Small intestine (tissue), 7 donors: ENCODE measurements at regions not wholly inside any gene's neighbourhood (a gene's known extent, or its start where the extent isn't known, plus 50 kb on each side); places are given as distances from the start of the nearest gene placed in this dataset.

Experiments
- DNase-seq, 2 donors: peaks; one replicate each; pipeline versions ENCODE4 v3.0.0 to v3.0.0-alpha.2; 2013
- FAIRE-seq: peaks from 2 replicates; lab custom pipeline; 2012; peaks lifted over from hg19 to GRCh38; lab: Jason Lieb, UNC
- H3K27ac ChIP-seq, 3 donors: one replicate each; pipeline ENCODE4 v1.5.1; 2013; ENCODE audit warnings: low read length in 2 of 3, mild to moderate bottlenecking in 2 of 3, control low read depth in 1 of 3, inconsistent platforms in 1 of 3, low read depth in 1 of 3, moderate library complexity in 1 of 3
- H3K27me3 ChIP-seq, 3 donors: one replicate each; pipeline ENCODE4 v1.6.1; 2013; ENCODE audit warnings: low read length in 3 of 3, inconsistent platforms in 1 of 3; ENCODE audit not compliant: control insufficient read depth in 3 of 3, insufficient read depth in 3 of 3
- H3K36me3 ChIP-seq, 3 donors: one replicate each; pipeline ENCODE4 v1.6.1; 2013; ENCODE audit warnings: low read length in 3 of 3, inconsistent platforms in 1 of 3, low read depth in 1 of 3, mild to moderate bottlenecking in 1 of 3, moderate library complexity in 1 of 3; ENCODE audit not compliant: control insufficient read depth in 3 of 3, insufficient read depth in 2 of 3
- H3K4me1 ChIP-seq, 3 donors: one replicate each; pipeline ENCODE4 v1.6.1; 2013; ENCODE audit warnings: low read length in 2 of 3, inconsistent platforms in 1 of 3, low read depth in 1 of 3, mild to moderate bottlenecking in 1 of 3, moderate library complexity in 1 of 3; ENCODE audit not compliant: control insufficient read depth in 3 of 3, insufficient read depth in 2 of 3
- H3K4me3 ChIP-seq, 3 donors: one replicate each; pipeline ENCODE4 v1.5.1; 2013; ENCODE audit warnings: low read length in 3 of 3, control low read depth in 1 of 3, inconsistent platforms in 1 of 3, low read depth in 1 of 3, mild to moderate bottlenecking in 1 of 3, moderate library complexity in 1 of 3
- H3K9me3 ChIP-seq, 2 donors: one replicate each; pipeline ENCODE4 v1.6.1; 2013; ENCODE audit warnings: low read depth in 1 of 2, low read length in 1 of 2; ENCODE audit not compliant: control insufficient read depth in 2 of 2, insufficient read depth in 1 of 2
- WGBS, 3 donors: extraction: QIAGEN DNeasy Blood & Tissue Kit; methylation state at CpG; one replicate each; pipeline ENCODE4 v1.1.7; 2013; 5-methylcytosine and 5-hydroxymethylcytosine counted together
- donor health status: healthy with polysubstance abuse.
- donor health status: control.
- donor health status: control.
- donor health status: Bipolar disorder and iron deficiency.
- donor health status: healthy.

- no peak for DNase-seq
Observed at GRCh38 chr3:188090620-188091309, 63.2 kb upstream of the LPP start.

GRCh38 chr3:188091746-188092145 is 62.2 kb upstream of the LPP start:
- no peak overlapping the region for H3K4me3 ChIP-seq
- H3K27me3 ChIP-seq = no peaks in the 10 kb centered on the region
- DNase-seq (no peak), FAIRE-seq (no peak)
- 84 to 89% (median 85%) methylated on average over 2 of the region's 2 CpGs for WGBS, 3 donors
- H3K4me1 ChIP-seq = peaks cover 0 to 7% (median 3%) of the 10 kb centered on the region in 3 donors
- H3K36me3 ChIP-seq = no peaks in the 10 kb centered on the region
- no peak overlapping the region for H3K27ac ChIP-seq
- no peaks in the 10 kb centered on the region for H3K9me3 ChIP-seq

More at GRCh38 chr3:188090620-188091309, 63.2 kb upstream of the LPP start:
- H3K9me3 ChIP-seq = no peaks in the 10 kb centered on the region
- H3K4me1 ChIP-seq = no peaks in the 10 kb centered on the region
- WGBS, 3 donors = 63 to 87% (median 81%) methylated on average over 10 of the region's 10 CpGs
- H3K27me3 ChIP-seq = no peaks in the 10 kb centered on the region
- no peak for FAIRE-seq
- no peaks in the 10 kb centered on the region for H3K36me3 ChIP-seq
- H3K27ac ChIP-seq = no peak overlapping the region
- no peak overlapping the region for H3K4me3 ChIP-seq

- Histone ChIP-seq H3K27me3 (no peaks in the 10 kb centered on the region), H3K4me3 (no peak overlapping the region), H3K9me3 (no peaks in the 10 kb centered on the region), H3K4me1 (peaks cover 0 to 7% (median 3%) of the 10 kb centered on the region in 3 donors), H3K36me3 (no peaks in the 10 kb centered on the region), H3K27ac (no peak overlapping the region)
- no peak for FAIRE-seq
- peak in 1 of 2 donors; percentile 9 for DNase-seq
- WGBS, 3 donors = 63 to 89% (median 85%) methylated on average over 6 of the region's 6 CpGs
Observed at GRCh38 chr3:188092648-188093047, 61.3 kb upstream of the LPP start.

- 6 to 48% (median 45%) methylated on average over 2 of the region's 2 CpGs for WGBS, 3 donors
- peaks cover 0 to 3% of the 10 kb centered on the region in 2 donors for H3K9me3 ChIP-seq
Observed at GRCh38 chr3:188095431-188095830, 58.5 kb upstream of the LPP start.

GRCh38 chr3:188097791-188098190 is 56.2 kb upstream of the LPP start:
- H3K4me3 ChIP-seq = no peak overlapping the region
- no peaks in the 10 kb centered on the region for H3K36me3 ChIP-seq
- FAIRE-seq (no peak), DNase-seq (no peak)
- no peak overlapping the region for H3K27ac ChIP-seq
- H3K9me3 ChIP-seq = peaks cover 0 to 6% of the 10 kb centered on the region in 2 donors
- H3K4me1 ChIP-seq = peaks cover 0 to 7% (median 3%) of the 10 kb centered on the region in 3 donors
- no peaks in the 10 kb centered on the region for H3K27me3 ChIP-seq
- WGBS, 3 donors = 80 to 93% (median 90%) methylated on average over 7 of the region's 7 CpGs

More at GRCh38 chr3:188095431-188095830, 58.5 kb upstream of the LPP start:
- Histone ChIP-seq H3K27ac (no peak overlapping the region), H3K36me3 (no peaks in the 10 kb centered on the region), H3K27me3 (no peaks in the 10 kb centered on the region), H3K4me1 (peaks cover 0 to 7% (median 3%) of the 10 kb centered on the region in 3 donors), H3K4me3 (no peak overlapping the region)
- FAIRE-seq (no peak), DNase-seq (peak; percentile 63 to 68)

- Histone ChIP-seq H3K27ac (no peak overlapping the region), H3K27me3 (no peaks in the 10 kb centered on the region), H3K4me1 (peaks cover 0 to 7% (median 3%) of the 10 kb centered on the region in 3 donors), H3K36me3 (no peaks in the 10 kb centered on the region), H3K9me3 (peaks cover 0 to 6% of the 10 kb centered on the region in 2 donors), H3K4me3 (no peak overlapping the region)
- WGBS, 3 donors = 87 to 93% (median 92%) methylated on average over 6 of the region's 6 CpGs
- FAIRE-seq (no peak), DNase-seq (no peak)
Observed at GRCh38 chr3:188099907-188100306, 54.0 kb upstream of the LPP start.

- no peak for DNase-seq
- WGBS, 3 donors = 83 to 89% (median 87%) methylated on average over 6 of the region's 6 CpGs
- no peaks in the 10 kb centered on the region for H3K27me3 ChIP-seq
- peaks cover 0 to 6% of the 10 kb centered on the region in 2 donors for H3K9me3 ChIP-seq
- no peaks in the 10 kb centered on the region for H3K4me1 ChIP-seq
- H3K4me3 ChIP-seq = no peak overlapping the region
- FAIRE-seq = no peak
- H3K36me3 ChIP-seq = no peaks in the 10 kb centered on the region
- H3K27ac ChIP-seq = no peak overlapping the region
Observed at GRCh38 chr3:188102861-188103547, 51.0 kb upstream of the LPP start.

GRCh38 chr3:188104050-188104449 is 49.9 kb upstream of the LPP start:
- Histone ChIP-seq H3K4me3 (no peak overlapping the region), H3K27me3 (no peaks in the 10 kb centered on the region), H3K9me3 (peaks cover 0 to 6% of the 10 kb centered on the region in 2 donors), H3K27ac (no peak overlapping the region), H3K36me3 (no peaks in the 10 kb centered on the region), H3K4me1 (no peaks in the 10 kb centered on the region)
- FAIRE-seq (no peak), DNase-seq (no peak)
- 81 to 93% (median 86%) methylated on average over 5 of the region's 5 CpGs for WGBS, 3 donors
